KOPT-K1 (cell line): ENCODE measurements at regions not wholly inside any gene's neighbourhood (a gene's known extent, or its start where the extent isn't known, plus 50 kb on each side); places are given as distances from the start of the nearest gene placed in this dataset.

Experiments
- H3K27ac ChIP-seq: fragments of 200-600 bp; sonication (generic); 2 replicates; pipeline ENCODE4 v1.5.1; 2016; ENCODE audit warnings: antibody characterized with exemption, mild to moderate bottlenecking, low read depth, low read length; ENCODE audit not compliant: poor library complexity, severe bottlenecking
- H3K36me3 ChIP-seq: fragments of 200-600 bp; sonication (generic); 2 replicates; pipeline ENCODE4 v1.5.1; 2017; ENCODE audit warnings: antibody characterized with exemption, mild to moderate bottlenecking, low read length, moderate library complexity; ENCODE audit not compliant: insufficient read depth
- H3K9me3 ChIP-seq: fragments of 200-600 bp; sonication (generic); 2 replicates; pipeline ENCODE4 v1.5.1; 2017; ENCODE audit warnings: antibody characterized with exemption, low read length, mild to moderate bottlenecking; ENCODE audit not compliant: insufficient read depth, poor library complexity, severe bottlenecking

- Histone ChIP-seq H3K36me3 (no peaks in the 10 kb centered on the region), H3K27ac (no peak overlapping the region), H3K9me3 (no peaks in the 10 kb centered on the region)
Observed at GRCh38 chr10:4198216-4198615, 413.2 kb upstream of the KLF6 start.

GRCh38 chr10:4197676-4198075 is 412.7 kb upstream of the KLF6 start:
- no peaks in the 10 kb centered on the region for H3K9me3 ChIP-seq
- H3K36me3 ChIP-seq = no peaks in the 10 kb centered on the region
- no peak overlapping the region for H3K27ac ChIP-seq

- Histone ChIP-seq H3K9me3 (no peaks in the 10 kb centered on the region), H3K36me3 (no peaks in the 10 kb centered on the region), H3K27ac (no peak overlapping the region)
Observed at GRCh38 chr10:4196771-4197390, 411.9 kb upstream of the KLF6 start.

- Histone ChIP-seq H3K36me3 (no peaks in the 10 kb centered on the region), H3K27ac (no peak overlapping the region), H3K9me3 (no peaks in the 10 kb centered on the region)
Observed at GRCh38 chr10:4196183-4196582, 411.2 kb upstream of the KLF6 start.

GRCh38 chr10:4195213-4195612 is 410.2 kb upstream of the KLF6 start:
- Histone ChIP-seq H3K9me3 (no peaks in the 10 kb centered on the region), H3K36me3 (no peaks in the 10 kb centered on the region), H3K27ac (no peak overlapping the region)

GRCh38 chr10:4194231-4194630 is 409.2 kb upstream of the KLF6 start:
- Histone ChIP-seq H3K27ac (no peak overlapping the region), H3K9me3 (no peaks in the 10 kb centered on the region), H3K36me3 (no peaks in the 10 kb centered on the region)

- Histone ChIP-seq H3K36me3 (no peaks in the 10 kb centered on the region), H3K27ac (no peak overlapping the region), H3K9me3 (no peaks in the 10 kb centered on the region)
Observed at GRCh38 chr10:4191894-4192293, 406.9 kb upstream of the KLF6 start.

- no peaks in the 10 kb centered on the region for H3K9me3 ChIP-seq
- H3K36me3 ChIP-seq = no peaks in the 10 kb centered on the region
- no peak overlapping the region for H3K27ac ChIP-seq
Observed at GRCh38 chr10:4191354-4191753, 406.3 kb upstream of the KLF6 start.

GRCh38 chr10:4190876-4191275 is 405.9 kb upstream of the KLF6 start:
- no peak overlapping the region for H3K27ac ChIP-seq
- no peaks in the 10 kb centered on the region for H3K9me3 ChIP-seq
- H3K36me3 ChIP-seq = no peaks in the 10 kb centered on the region

- Histone ChIP-seq H3K9me3 (no peaks in the 10 kb centered on the region), H3K27ac (no peak overlapping the region), H3K36me3 (no peaks in the 10 kb centered on the region)
Observed at GRCh38 chr10:4189281-4189680, 404.3 kb upstream of the KLF6 start.

GRCh38 chr10:4188406-4188805 is 403.4 kb upstream of the KLF6 start:
- Histone ChIP-seq H3K36me3 (no peaks in the 10 kb centered on the region), H3K27ac (no peak overlapping the region), H3K9me3 (no peaks in the 10 kb centered on the region)

GRCh38 chr10:4186849-4187540 is 402.0 kb upstream of the KLF6 start:
- Histone ChIP-seq H3K27ac (no peak overlapping the region), H3K9me3 (no peaks in the 10 kb centered on the region), H3K36me3 (no peaks in the 10 kb centered on the region)

- H3K36me3 ChIP-seq = no peaks in the 10 kb centered on the region
- no peaks in the 10 kb centered on the region for H3K9me3 ChIP-seq
- no peak overlapping the region for H3K27ac ChIP-seq
Observed at GRCh38 chr10:4183761-4184261, 398.8 kb upstream of the KLF6 start.

GRCh38 chr10:4181621-4182049 is 396.6 kb upstream of the KLF6 start:
- Histone ChIP-seq H3K36me3 (no peaks in the 10 kb centered on the region), H3K9me3 (no peaks in the 10 kb centered on the region)

GRCh38 chr10:4181081-4181480 is 396.1 kb upstream of the KLF6 start:
- Histone ChIP-seq H3K27ac (no peak overlapping the region), H3K36me3 (no peaks in the 10 kb centered on the region), H3K9me3 (no peaks in the 10 kb centered on the region)

More at GRCh38 chr10:4181621-4182049, 396.6 kb upstream of the KLF6 start:
- no peak overlapping the region for H3K27ac ChIP-seq

GRCh38 chr10:4177791-4178190 is 392.8 kb upstream of the KLF6 start:
- Histone ChIP-seq H3K27ac (no peak overlapping the region), H3K9me3 (peaks cover 3% of the 10 kb centered on the region), H3K36me3 (no peaks in the 10 kb centered on the region)
